ENCODE measurements at regions not wholly inside any gene's neighbourhood (a gene's known extent, or its start where the extent isn't known, plus 50 kb on each side); places are given as distances from the start of the nearest gene placed in this dataset.

GRCh38 chr1:221431068-221431651 lies 310.7 kb downstream of the DUSP10 start:
- TF ChIP-seq CTCF (IDR thresholded peaks at IDR 0.05) (no peak), POLR2A (IDR thresholded peaks at IDR 0.05) (no peak)

All from body of pancreas (tissue), 4 donors.